Neural cell (in vitro differentiated cells): ENCODE measurements at regions not wholly inside any gene's neighbourhood (a gene's known extent, or its start where the extent isn't known, plus 50 kb on each side); places are given as distances from the start of the nearest gene placed in this dataset.

Experiments used
- H2AFZ ChIP-seq: fragments of 200-600, 300-800 bp; sonication (generic), shearing (Covaris generic); 2 replicates; pipeline ENCODE4 v1.6.0; 2014; ENCODE audit warnings: low read depth, mild to moderate bottlenecking, antibody characterized with exemption, low read length, moderate library complexity
- H3F3A ChIP-seq: fragments of 200-600 bp; shearing (Covaris generic); 2 replicates; pipeline ENCODE4 v1.6.1; 2016; ENCODE audit warnings: mild to moderate bottlenecking, moderate library complexity, mixed read lengths, antibody characterized with exemption, low read length; ENCODE audit not compliant: insufficient read depth, poor library complexity, severe bottlenecking
- H3K27ac ChIP-seq: fragments of 200-600, 300-800 bp; sonication (generic), shearing (Covaris generic); 2 replicates; pipeline ENCODE4 v1.5.1; 2014; ENCODE audit warnings: mild to moderate bottlenecking, low read length, moderate library complexity
- H3K27me3 ChIP-seq: fragments of 300-800, 200-600 bp; sonication (generic), shearing (Covaris generic); 2 replicates; pipeline ENCODE4 v1.6.0; 2014; ENCODE audit warnings: mild to moderate bottlenecking, low read depth, low read length, moderate library complexity; ENCODE audit not compliant: insufficient read depth
- H3K36me3 ChIP-seq: fragments of 300-800, 200-600 bp; sonication (generic), shearing (Covaris generic); 2 replicates; pipeline ENCODE4 v1.5.1; 2014; ENCODE audit warnings: mild to moderate bottlenecking, antibody characterized with exemption, low read length, moderate library complexity; ENCODE audit not compliant: insufficient read depth
- H3K4me2 ChIP-seq: fragments of 300-800, 200-600 bp; sonication (generic), shearing (Covaris generic); 2 replicates; pipeline ENCODE4 v1.6.0; 2014; ENCODE audit warnings: mild to moderate bottlenecking, low read length
- H3K4me3 ChIP-seq: fragments of 300-800, 200-600 bp; sonication (generic), shearing (Covaris generic); 2 replicates; pipeline ENCODE4 v1.5.1; 2014; ENCODE audit warnings: mild to moderate bottlenecking, low read length, moderate library complexity
- H3K79me2 ChIP-seq: fragments of 200-600 bp; shearing (Covaris generic); replicated peaks from 2 replicates; pipeline ENCODE4 v1.6.0; 2014; ENCODE audit warnings: mild to moderate bottlenecking, low read length, moderate library complexity; ENCODE audit not compliant: insufficient read depth
- H3K9ac ChIP-seq: fragments of 300-800, 200-600 bp; sonication (generic), shearing (Covaris generic); 2 replicates; pipeline ENCODE4 v1.6.1; 2016; ENCODE audit warnings: mild to moderate bottlenecking, low read length, mixed read lengths
- H3K9me2 ChIP-seq: fragments of 200-600 bp; shearing (Covaris generic); 2 replicates; pipeline ENCODE4 v1.6.1; 2016; ENCODE audit warnings: mild to moderate bottlenecking, low read length, mixed read lengths; ENCODE audit not compliant: insufficient read depth
- H3K9me3 ChIP-seq: fragments of 200-600, 300-800 bp; sonication (generic), shearing (Covaris generic); 2 replicates; pipeline ENCODE4 v1.6.1; 2016; ENCODE audit warnings: mild to moderate bottlenecking, mixed run types, low read length, moderate library complexity, mixed read lengths
- H4K20me1 ChIP-seq: fragments of 200-600 bp; shearing (Covaris generic); 2 replicates; pipeline ENCODE4 v1.6.1; 2016; ENCODE audit warnings: mild to moderate bottlenecking, mixed run types; ENCODE audit not compliant: insufficient read depth
- EP300 ChIP-seq: fragments of 450-650 bp; conservative IDR thresholded peaks from 2 replicates; pipeline ENCODE4 v1.6.1; 2014; ENCODE audit warnings: antibody characterized with exemption, mild to moderate bottlenecking, moderate library complexity; ENCODE audit not compliant: poor library complexity, severe bottlenecking
- EZH2 ChIP-seq: fragments of 200-600, 300-800 bp; shearing (Covaris generic), sonication (generic); IDR thresholded peaks from 2 replicates; pipeline ENCODE4 v1.6.1; 2014; ENCODE audit warnings: antibody characterized with exemption, low read length, borderline replicate concordance, mild to moderate bottlenecking; ENCODE audit not compliant: insufficient read depth, poor library complexity, severe bottlenecking
- MXI1 ChIP-seq: fragments of 450-650 bp; conservative IDR thresholded peaks from 2 replicates; pipeline ENCODE4 v1.6.1; 2014; ENCODE audit warnings: antibody characterized with exemption, mild to moderate bottlenecking; ENCODE audit not compliant: poor library complexity, severe bottlenecking
- POLR2AphosphoS5 ChIP-seq: IDR thresholded peaks from 2 replicates; pipeline ENCODE4 v1.6.1; 2012
- RAD21 ChIP-seq: fragments of 450-650 bp; conservative IDR thresholded peaks from 2 replicates; pipeline ENCODE4 v1.6.1; 2014; ENCODE audit warnings: antibody characterized with exemption, mild to moderate bottlenecking, moderate library complexity
- SMC3 ChIP-seq: fragments of 450-650 bp; conservative IDR thresholded peaks from 2 replicates; pipeline ENCODE4 v1.6.1; 2014; ENCODE audit warnings: antibody characterized with exemption, mild to moderate bottlenecking, moderate library complexity; ENCODE audit not compliant: poor library complexity
- TAF1 ChIP-seq: IDR thresholded peaks from 2 replicates; pipeline ENCODE4 v1.6.1; 2012; ENCODE audit warnings: low read depth
- TF ChIP-seq, protein P1 (sequence below): IDR thresholded peaks from 2 replicates; pipeline ENCODE4 v1.6.1; 2012; ENCODE audit warnings: borderline replicate concordance
- TF ChIP-seq, protein P2 (sequence below): fragments of 450-650 bp; IDR thresholded peaks from 2 replicates; pipeline ENCODE4 v1.5.1; 2014; ENCODE audit warnings: antibody characterized with exemption, mild to moderate bottlenecking, moderate library complexity; ENCODE audit not compliant: poor library complexity, severe bottlenecking

DNA sequence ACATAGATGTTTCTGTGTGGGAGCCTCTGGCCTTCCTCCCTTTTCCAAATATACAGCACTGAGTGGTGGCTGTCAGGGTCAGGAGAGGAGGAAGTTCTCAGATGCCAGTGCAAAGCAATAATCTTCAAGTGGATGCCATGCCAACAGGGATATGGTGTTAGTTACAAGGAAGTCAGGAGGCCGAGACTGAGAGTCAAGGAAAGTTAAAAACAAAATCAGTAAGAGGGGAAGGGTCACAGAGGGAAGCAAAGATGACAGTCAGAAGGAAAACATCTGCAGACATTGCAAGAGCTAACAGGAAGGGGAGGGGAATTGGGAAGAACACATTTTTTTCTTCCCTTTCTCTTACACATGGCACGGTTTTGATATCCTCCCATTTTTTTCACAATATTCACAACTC is 691.4 kb downstream of the ADGRL2 start:
- Histone ChIP-seq H3F3A (no peaks in the 10 kb centered on the region), H3K4me3 (no peak overlapping the region), H3K9me3 (peaks cover 8% of the 10 kb centered on the region), H3K36me3 (no peaks in the 10 kb centered on the region), H3K4me2 (no peak overlapping the region), H3K9ac (no peak overlapping the region), H3K79me2 (no peaks in the 10 kb centered on the region), H3K9me2 (no peaks in the 10 kb centered on the region), H2AFZ (no peak overlapping the region), H3K27ac (no peak overlapping the region), H3K27me3 (no peaks in the 10 kb centered on the region), H4K20me1 (no peaks in the 10 kb centered on the region)
- TF ChIP-seq RAD21 (no peak), POLR2AphosphoS5 (no peak), TAF1 (no peak), SMC3 (no peak), EZH2 (no peak), EP300 (no peak), MXI1 (no peak)
- TF ChIP-seq, protein P1, sequence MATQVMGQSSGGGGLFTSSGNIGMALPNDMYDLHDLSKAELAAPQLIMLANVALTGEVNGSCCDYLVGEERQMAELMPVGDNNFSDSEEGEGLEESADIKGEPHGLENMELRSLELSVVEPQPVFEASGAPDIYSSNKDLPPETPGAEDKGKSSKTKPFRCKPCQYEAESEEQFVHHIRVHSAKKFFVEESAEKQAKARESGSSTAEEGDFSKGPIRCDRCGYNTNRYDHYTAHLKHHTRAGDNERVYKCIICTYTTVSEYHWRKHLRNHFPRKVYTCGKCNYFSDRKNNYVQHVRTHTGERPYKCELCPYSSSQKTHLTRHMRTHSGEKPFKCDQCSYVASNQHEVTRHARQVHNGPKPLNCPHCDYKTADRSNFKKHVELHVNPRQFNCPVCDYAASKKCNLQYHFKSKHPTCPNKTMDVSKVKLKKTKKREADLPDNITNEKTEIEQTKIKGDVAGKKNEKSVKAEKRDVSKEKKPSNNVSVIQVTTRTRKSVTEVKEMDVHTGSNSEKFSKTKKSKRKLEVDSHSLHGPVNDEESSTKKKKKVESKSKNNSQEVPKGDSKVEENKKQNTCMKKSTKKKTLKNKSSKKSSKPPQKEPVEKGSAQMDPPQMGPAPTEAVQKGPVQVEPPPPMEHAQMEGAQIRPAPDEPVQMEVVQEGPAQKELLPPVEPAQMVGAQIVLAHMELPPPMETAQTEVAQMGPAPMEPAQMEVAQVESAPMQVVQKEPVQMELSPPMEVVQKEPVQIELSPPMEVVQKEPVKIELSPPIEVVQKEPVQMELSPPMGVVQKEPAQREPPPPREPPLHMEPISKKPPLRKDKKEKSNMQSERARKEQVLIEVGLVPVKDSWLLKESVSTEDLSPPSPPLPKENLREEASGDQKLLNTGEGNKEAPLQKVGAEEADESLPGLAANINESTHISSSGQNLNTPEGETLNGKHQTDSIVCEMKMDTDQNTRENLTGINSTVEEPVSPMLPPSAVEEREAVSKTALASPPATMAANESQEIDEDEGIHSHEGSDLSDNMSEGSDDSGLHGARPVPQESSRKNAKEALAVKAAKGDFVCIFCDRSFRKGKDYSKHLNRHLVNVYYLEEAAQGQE: no peak
- TF ChIP-seq, protein P2, sequence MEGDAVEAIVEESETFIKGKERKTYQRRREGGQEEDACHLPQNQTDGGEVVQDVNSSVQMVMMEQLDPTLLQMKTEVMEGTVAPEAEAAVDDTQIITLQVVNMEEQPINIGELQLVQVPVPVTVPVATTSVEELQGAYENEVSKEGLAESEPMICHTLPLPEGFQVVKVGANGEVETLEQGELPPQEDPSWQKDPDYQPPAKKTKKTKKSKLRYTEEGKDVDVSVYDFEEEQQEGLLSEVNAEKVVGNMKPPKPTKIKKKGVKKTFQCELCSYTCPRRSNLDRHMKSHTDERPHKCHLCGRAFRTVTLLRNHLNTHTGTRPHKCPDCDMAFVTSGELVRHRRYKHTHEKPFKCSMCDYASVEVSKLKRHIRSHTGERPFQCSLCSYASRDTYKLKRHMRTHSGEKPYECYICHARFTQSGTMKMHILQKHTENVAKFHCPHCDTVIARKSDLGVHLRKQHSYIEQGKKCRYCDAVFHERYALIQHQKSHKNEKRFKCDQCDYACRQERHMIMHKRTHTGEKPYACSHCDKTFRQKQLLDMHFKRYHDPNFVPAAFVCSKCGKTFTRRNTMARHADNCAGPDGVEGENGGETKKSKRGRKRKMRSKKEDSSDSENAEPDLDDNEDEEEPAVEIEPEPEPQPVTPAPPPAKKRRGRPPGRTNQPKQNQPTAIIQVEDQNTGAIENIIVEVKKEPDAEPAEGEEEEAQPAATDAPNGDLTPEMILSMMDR: no peak

- Histone ChIP-seq H3K9me3 (peaks cover 8% of the 10 kb centered on the region), H3K9me2 (no peaks in the 10 kb centered on the region), H3K9ac (no peak overlapping the region), H3K27me3 (no peaks in the 10 kb centered on the region), H3K4me2 (no peak overlapping the region), H3K36me3 (no peaks in the 10 kb centered on the region), H3K4me3 (no peak overlapping the region), H3K79me2 (no peaks in the 10 kb centered on the region), H2AFZ (no peak overlapping the region), H3K27ac (no peak overlapping the region), H3F3A (no peaks in the 10 kb centered on the region), H4K20me1 (no peaks in the 10 kb centered on the region)
- no peak for TF ChIP-seq EZH2
- no peak for TF ChIP-seq MXI1
- no peak for TF ChIP-seq POLR2AphosphoS5
- TF ChIP-seq, protein P2: no peak
- TF ChIP-seq RAD21: no peak
- no peak for TF ChIP-seq TAF1
- TF ChIP-seq SMC3: no peak
- TF ChIP-seq EP300: no peak
- TF ChIP-seq, protein P1: no peak
These were observed 690.7 kb downstream of the ADGRL2 start for GRCh38 chr1:82491301-82492048.
